ENCODE measurements at regions not wholly inside any gene's neighbourhood (a gene's known extent, or its start where the extent isn't known, plus 50 kb on each side); places are given as distances from the start of the nearest gene placed in this dataset.

DNA sequence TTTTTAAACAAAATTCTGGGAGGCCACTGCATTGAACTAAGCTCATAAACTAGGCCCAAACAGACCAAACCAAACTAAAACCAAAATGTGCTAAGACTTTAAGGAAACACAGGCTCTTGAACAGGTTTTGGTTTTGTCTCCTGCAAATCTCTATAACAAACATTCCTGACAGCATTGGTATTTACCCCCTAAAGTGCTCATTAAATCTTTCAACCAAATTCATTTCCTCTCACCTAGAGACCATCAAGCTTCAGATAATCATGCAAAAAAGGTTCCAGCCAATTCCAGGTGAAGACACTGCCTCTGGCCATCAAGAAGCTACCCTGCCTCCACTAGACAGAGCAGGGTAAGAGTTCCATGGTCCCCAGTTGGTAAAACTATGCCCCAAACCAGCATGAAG is 951.2 kb upstream of the MIR17HG start:
- Histone ChIP-seq H3K36me3 (ENCODE audit: control insufficient read depth, insufficient read depth, low read length) (no peaks in the 10 kb centered on the region), H3K4me3 (ENCODE audit: insufficient read depth, low read depth, low read length) (no peak overlapping the region), H3K79me1 (ENCODE audit: low read depth in 1 of 2, low read length in 2 of 2) (no peaks in the 10 kb centered on the region), H3K9me3 (ENCODE audit: control insufficient read depth, insufficient read depth, low read length) (no peaks in the 10 kb centered on the region; the same call in 1 of the 2 replicates), H4K5ac (ENCODE audit: low read depth, low read length) (no peak overlapping the region), H3K4me1 (ENCODE audit: control insufficient read depth, insufficient read depth, low read length) (no peaks in the 10 kb centered on the region), H2BK120ac (ENCODE audit: low read depth, low read length) (no peak overlapping the region), H2BK5ac (ENCODE audit: low read depth, low read length, poor library complexity, severe bottlenecking) (no peak overlapping the region), H2AFZ (replicated peaks; ENCODE audit: low read length, poor library complexity) (no peak overlapping the region), H2AK9ac (replicated peaks; ENCODE audit: low read depth, low read length, poor library complexity) (no peak overlapping the region), H4K91ac (ENCODE audit: insufficient read depth, low read depth, low read length) (no peak overlapping the region), H3K4me2 (ENCODE audit: low read depth, low read length) (no peak overlapping the region), H2BK20ac (ENCODE audit: low read depth, low read length) (no peak overlapping the region), H3K18ac (ENCODE audit: low read depth, low read length) (no peak overlapping the region), H3K9me1 (ENCODE audit: insufficient read depth, low read length) (no peaks in the 10 kb centered on the region), H3K9ac (ENCODE audit: low read depth, low read length) (no peak overlapping the region), H4K20me1 (ENCODE audit: insufficient read depth, low read length) (no peaks in the 10 kb centered on the region), H2AK5ac (ENCODE audit: low read depth, low read length) (no peak overlapping the region), H3K27ac (ENCODE audit: insufficient read depth, low read length) (no peak overlapping the region), H4K8ac (ENCODE audit: low read depth in 2 of 2, low read length in 2 of 2) (no peak overlapping the region), H3K56ac (ENCODE audit: extremely low read depth, insufficient read depth, low read length) (no peak overlapping the region), H3K23ac (ENCODE audit: low read depth, low read length) (no peak overlapping the region), H3K4ac (ENCODE audit: low read depth, low read length) (no peak overlapping the region), H3K27me3 (ENCODE audit: control insufficient read depth, insufficient read depth, low read length) (no peaks in the 10 kb centered on the region), H2BK15ac (ENCODE audit: low read depth, low read length) (no peak overlapping the region), H3K14ac (replicated peaks; ENCODE audit: low read depth, low read length) (no peak overlapping the region)
- in situ Hi-C loops (cut with MboI; ENCODE audit: low sequenced_read_pairs) = no loop called here
- TF ChIP-seq CHD1 (IDR thresholded peaks at IDR 0.05; ENCODE audit: low read depth, low read length) (no peak), RFX5 (IDR thresholded peaks at IDR 0.05; ENCODE audit: low read depth, low read length) (no peak), BHLHE40 (IDR thresholded peaks at IDR 0.05; ENCODE audit: low read depth, low read length) (no peak)
- ChIA-PET CTCF (no interaction called here), POLR2A (ENCODE audit: unreplicated experiment) (no interaction called here)
- no peak for DNase-seq
- intact Hi-C loops (cut with micrococcal nuclease) = no loop called here
- ATAC-seq (ENCODE audit: low read depth) = no peak
- dilution Hi-C loops (cut with HindIII; ENCODE audit: low sequenced_read_pairs, unreplicated experiment) = no loop called here
- no TSS peak for BruUV-seq (replicated peaks)

Measured in IMR-90 (cell line).